AG09309 (cell line): ENCODE measurements at regions not wholly inside any gene's neighbourhood (a gene's known extent, or its start where the extent isn't known, plus 50 kb on each side); places are given as distances from the start of the nearest gene placed in this dataset.

ENCODE experiments used
- DNase-seq: peaks from one replicate; pipeline ENCODE4 v3.0.0-alpha.2; 2010; ENCODE audit warnings: low read depth
- H3K4me3 ChIP-seq: 2 replicates; pipeline ENCODE4 v1.5.1; 2011; ENCODE audit warnings: mild to moderate bottlenecking, low read depth, low read length, moderate library complexity; ENCODE audit not compliant: control insufficient read depth
- CTCF ChIP-seq: IDR thresholded peaks from 2 replicates; pipeline ENCODE4 v1.5.1; 2011; ENCODE audit warnings: mild to moderate bottlenecking, low read depth, low read length, inconsistent platforms; ENCODE audit not compliant: insufficient read depth, control insufficient read depth; ENCODE audit errors: missing control alignments

GRCh38 chr3:150256318-150256717, 151.8 kb upstream of the TSC22D2 start:
- TF ChIP-seq CTCF = no peak
- DNase-seq = no peak

GRCh38 chr3:150255826-150256225, 152.3 kb upstream of the TSC22D2 start:
- no peak for DNase-seq
- no peak for TF ChIP-seq CTCF

More at GRCh38 chr3:150256318-150256717, 151.8 kb upstream of the TSC22D2 start:
- H3K4me3 ChIP-seq = no peak overlapping the region

GRCh38 chr3:150255413-150255812, 152.7 kb upstream of the TSC22D2 start:
- DNase-seq = no peak
- TF ChIP-seq CTCF = no peak
- no peak overlapping the region for H3K4me3 ChIP-seq

More at GRCh38 chr3:150255826-150256225, 152.3 kb upstream of the TSC22D2 start:
- H3K4me3 ChIP-seq = no peak overlapping the region

GRCh38 chr3:150254309-150254708, 153.8 kb upstream of the TSC22D2 start:
- no peak for TF ChIP-seq CTCF
- no peak for DNase-seq
- no peak overlapping the region for H3K4me3 ChIP-seq

GRCh38 chr3:150253622-150254021, 154.5 kb upstream of the TSC22D2 start:
- no peak for DNase-seq
- TF ChIP-seq CTCF = no peak
- H3K4me3 ChIP-seq = no peak overlapping the region

- no peak overlapping the region for H3K4me3 ChIP-seq
- DNase-seq = no peak
- TF ChIP-seq CTCF = no peak
Observed at GRCh38 chr3:150252462-150252861, 155.6 kb upstream of the TSC22D2 start.
